SK-N-SH (cell line): ENCODE measurements at regions not wholly inside any gene's neighbourhood (a gene's known extent, or its start where the extent isn't known, plus 50 kb on each side); places are given as distances from the start of the nearest gene placed in this dataset.

Experiments used
- CTCF ChIP-seq: fragments of 200-600 bp; sonication (generic); IDR thresholded peaks from 2 replicates; pipeline ENCODE4 v1.6.1; 2017; ENCODE audit warnings: antibody characterized with exemption, mild to moderate bottlenecking, moderate library complexity
- EP300 ChIP-seq, 2 experiments: IDR thresholded peaks; 2 replicates each; pipeline versions ENCODE4 v1.4.0 to v1.6.1; 2012; ENCODE audit warnings: borderline replicate concordance in 1 of 2, low read depth in 1 of 2, low read length in 1 of 2
- FOSL2 ChIP-seq: IDR thresholded peaks from 2 replicates; pipeline ENCODE4 v1.4.0; 2012; ENCODE audit warnings: low read depth, mild to moderate bottlenecking, moderate library complexity, borderline replicate concordance
- FOXM1 ChIP-seq: IDR thresholded peaks from 2 replicates; pipeline ENCODE4 v1.4.0; 2012; ENCODE audit warnings: low read depth, mild to moderate bottlenecking
- GABPA ChIP-seq: IDR thresholded peaks from 2 replicates; pipeline ENCODE4 v1.4.0; 2012; ENCODE audit warnings: low read depth, mild to moderate bottlenecking
- GATA2 ChIP-seq: sonication (generic); formaldehyde crosslinking; IDR thresholded peaks from 2 replicates; pipeline ENCODE4 v1.5.0; 2020; ENCODE audit warnings: mild to moderate bottlenecking, missing genetic modification reagents
- JUND ChIP-seq: IDR thresholded peaks from 2 replicates; pipeline ENCODE4 v1.4.0; 2012
- POLR2AphosphoS5 ChIP-seq: IDR thresholded peaks from 2 replicates; pipeline ENCODE4 v1.6.1; 2012; ENCODE audit warnings: low read depth, low read length
- TAF1 ChIP-seq: IDR thresholded peaks from 2 replicates; pipeline ENCODE4 v1.6.1; 2012; ENCODE audit warnings: low read depth, mild to moderate bottlenecking, low read length, moderate library complexity, borderline replicate concordance
- TCF12 ChIP-seq: IDR thresholded peaks from 2 replicates; pipeline ENCODE4 v1.4.0; 2012
- TF ChIP-seq, protein P1 (sequence below): fragments of 150-350 bp; IDR thresholded peaks from 2 replicates; pipeline ENCODE4 v1.6.1; 2017; ENCODE audit warnings: antibody characterized with exemption, low read length, low read depth, borderline replicate concordance
- TF ChIP-seq, protein P2 (sequence below): IDR thresholded peaks from 2 replicates; pipeline ENCODE4 v1.6.1; 2012; ENCODE audit warnings: mild to moderate bottlenecking, low read depth, low read length, moderate library complexity
- TF ChIP-seq, protein P3 (sequence below): IDR thresholded peaks from 2 replicates; pipeline ENCODE4 v1.4.0; 2012; ENCODE audit warnings: low read depth, borderline replicate concordance

- TF ChIP-seq, protein P1, sequence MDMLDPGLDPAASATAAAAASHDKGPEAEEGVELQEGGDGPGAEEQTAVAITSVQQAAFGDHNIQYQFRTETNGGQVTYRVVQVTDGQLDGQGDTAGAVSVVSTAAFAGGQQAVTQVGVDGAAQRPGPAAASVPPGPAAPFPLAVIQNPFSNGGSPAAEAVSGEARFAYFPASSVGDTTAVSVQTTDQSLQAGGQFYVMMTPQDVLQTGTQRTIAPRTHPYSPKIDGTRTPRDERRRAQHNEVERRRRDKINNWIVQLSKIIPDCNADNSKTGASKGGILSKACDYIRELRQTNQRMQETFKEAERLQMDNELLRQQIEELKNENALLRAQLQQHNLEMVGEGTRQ: no peak
- TF ChIP-seq, protein P2, sequence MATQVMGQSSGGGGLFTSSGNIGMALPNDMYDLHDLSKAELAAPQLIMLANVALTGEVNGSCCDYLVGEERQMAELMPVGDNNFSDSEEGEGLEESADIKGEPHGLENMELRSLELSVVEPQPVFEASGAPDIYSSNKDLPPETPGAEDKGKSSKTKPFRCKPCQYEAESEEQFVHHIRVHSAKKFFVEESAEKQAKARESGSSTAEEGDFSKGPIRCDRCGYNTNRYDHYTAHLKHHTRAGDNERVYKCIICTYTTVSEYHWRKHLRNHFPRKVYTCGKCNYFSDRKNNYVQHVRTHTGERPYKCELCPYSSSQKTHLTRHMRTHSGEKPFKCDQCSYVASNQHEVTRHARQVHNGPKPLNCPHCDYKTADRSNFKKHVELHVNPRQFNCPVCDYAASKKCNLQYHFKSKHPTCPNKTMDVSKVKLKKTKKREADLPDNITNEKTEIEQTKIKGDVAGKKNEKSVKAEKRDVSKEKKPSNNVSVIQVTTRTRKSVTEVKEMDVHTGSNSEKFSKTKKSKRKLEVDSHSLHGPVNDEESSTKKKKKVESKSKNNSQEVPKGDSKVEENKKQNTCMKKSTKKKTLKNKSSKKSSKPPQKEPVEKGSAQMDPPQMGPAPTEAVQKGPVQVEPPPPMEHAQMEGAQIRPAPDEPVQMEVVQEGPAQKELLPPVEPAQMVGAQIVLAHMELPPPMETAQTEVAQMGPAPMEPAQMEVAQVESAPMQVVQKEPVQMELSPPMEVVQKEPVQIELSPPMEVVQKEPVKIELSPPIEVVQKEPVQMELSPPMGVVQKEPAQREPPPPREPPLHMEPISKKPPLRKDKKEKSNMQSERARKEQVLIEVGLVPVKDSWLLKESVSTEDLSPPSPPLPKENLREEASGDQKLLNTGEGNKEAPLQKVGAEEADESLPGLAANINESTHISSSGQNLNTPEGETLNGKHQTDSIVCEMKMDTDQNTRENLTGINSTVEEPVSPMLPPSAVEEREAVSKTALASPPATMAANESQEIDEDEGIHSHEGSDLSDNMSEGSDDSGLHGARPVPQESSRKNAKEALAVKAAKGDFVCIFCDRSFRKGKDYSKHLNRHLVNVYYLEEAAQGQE: no peak
- TF ChIP-seq FOXM1: no peak
- no peak for TF ChIP-seq CTCF
- TF ChIP-seq POLR2AphosphoS5: no peak
- TF ChIP-seq EP300 (IDR thresholded peaks at IDR 0.05; ENCODE audit: borderline replicate concordance in 1 of 2, low read depth in 1 of 2, low read length in 1 of 2): no peak
- no peak for TF ChIP-seq TAF1
- no peak for TF ChIP-seq JUND
- TF ChIP-seq GATA2 (CRISPR knock-in tag): no peak
- TF ChIP-seq, protein P3, sequence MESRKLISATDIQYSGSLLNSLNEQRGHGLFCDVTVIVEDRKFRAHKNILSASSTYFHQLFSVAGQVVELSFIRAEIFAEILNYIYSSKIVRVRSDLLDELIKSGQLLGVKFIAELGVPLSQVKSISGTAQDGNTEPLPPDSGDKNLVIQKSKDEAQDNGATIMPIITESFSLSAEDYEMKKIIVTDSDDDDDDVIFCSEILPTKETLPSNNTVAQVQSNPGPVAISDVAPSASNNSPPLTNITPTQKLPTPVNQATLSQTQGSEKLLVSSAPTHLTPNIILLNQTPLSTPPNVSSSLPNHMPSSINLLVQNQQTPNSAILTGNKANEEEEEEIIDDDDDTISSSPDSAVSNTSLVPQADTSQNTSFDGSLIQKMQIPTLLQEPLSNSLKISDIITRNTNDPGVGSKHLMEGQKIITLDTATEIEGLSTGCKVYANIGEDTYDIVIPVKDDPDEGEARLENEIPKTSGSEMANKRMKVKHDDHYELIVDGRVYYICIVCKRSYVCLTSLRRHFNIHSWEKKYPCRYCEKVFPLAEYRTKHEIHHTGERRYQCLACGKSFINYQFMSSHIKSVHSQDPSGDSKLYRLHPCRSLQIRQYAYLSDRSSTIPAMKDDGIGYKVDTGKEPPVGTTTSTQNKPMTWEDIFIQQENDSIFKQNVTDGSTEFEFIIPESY: no peak
- TF ChIP-seq TCF12: no peak
- TF ChIP-seq FOSL2: no peak
- TF ChIP-seq GABPA: no peak
These were observed 255.8 kb downstream of the RHOU start for GRCh38 chr1:228990906-228991569.
